Hepatocyte (in vitro differentiated cells): ENCODE measurements at regions not wholly inside any gene's neighbourhood (a gene's known extent, or its start where the extent isn't known, plus 50 kb on each side); places are given as distances from the start of the nearest gene placed in this dataset.
A peak's percentile ranks its signal among the peaks of the same experiment; 100 is the strongest.

Experiments used
- DNase-seq: peaks from one replicate; pipeline ENCODE4 v3.0.0-alpha.2; 2016; ENCODE audit warnings: low spot score
- H2AFZ ChIP-seq: fragments of 200-600 bp; sonication (generic); 2 replicates; pipeline ENCODE4 v1.6.0; 2016; ENCODE audit warnings: antibody characterized with exemption, mild to moderate bottlenecking
- H3K27ac ChIP-seq: fragments of 200-600 bp; sonication (generic); 2 replicates; pipeline ENCODE4 v1.5.1; 2016; ENCODE audit warnings: mild to moderate bottlenecking
- H3K27me3 ChIP-seq: fragments of 200-600 bp; sonication (generic); 2 replicates; pipeline ENCODE4 v1.6.1; 2016
- H3K36me3 ChIP-seq: fragments of 200-600 bp; sonication (generic); replicated peaks from 2 replicates; pipeline ENCODE4 v1.5.1; 2016; ENCODE audit warnings: low read depth; ENCODE audit not compliant: insufficient read depth
- H3K4me1 ChIP-seq: fragments of 200-600 bp; sonication (generic); 2 replicates; pipeline ENCODE4 v1.5.1; 2016; ENCODE audit warnings: mild to moderate bottlenecking, moderate library complexity; ENCODE audit not compliant: insufficient read depth
- H3K4me2 ChIP-seq: fragments of 200-600 bp; sonication (generic); 2 replicates; pipeline ENCODE4 v1.6.0; 2016
- H3K4me3 ChIP-seq: fragments of 200-600 bp; sonication (generic); 2 replicates; pipeline ENCODE4 v1.5.1; 2016; ENCODE audit warnings: mild to moderate bottlenecking
- H3K79me2 ChIP-seq: fragments of 200-600 bp; sonication (generic); 2 replicates; pipeline ENCODE4 v1.6.0; 2017; ENCODE audit warnings: mild to moderate bottlenecking
- H3K9me2 ChIP-seq: fragments of 200-600 bp; sonication (generic); replicated peaks from 2 replicates; pipeline ENCODE4 v1.6.0; 2017; ENCODE audit warnings: mild to moderate bottlenecking; ENCODE audit not compliant: insufficient read depth
- H3K9me3 ChIP-seq: fragments of 200-600 bp; sonication (generic); 2 replicates; pipeline ENCODE4 v1.5.1; 2016; ENCODE audit warnings: low read depth, mild to moderate bottlenecking
- H4K20me1 ChIP-seq: fragments of 200-600 bp; sonication (generic); 2 replicates; pipeline ENCODE4 v1.6.0; 2016; ENCODE audit warnings: mild to moderate bottlenecking; ENCODE audit not compliant: insufficient read depth, poor library complexity, severe bottlenecking
- EZH2 ChIP-seq: fragments of 200-600 bp; sonication (generic); IDR thresholded peaks from 2 replicates; pipeline ENCODE4 v1.6.1; 2016; ENCODE audit warnings: antibody characterized with exemption, mild to moderate bottlenecking, borderline replicate concordance
- EZH2phosphoT487 ChIP-seq: fragments of 200-600 bp; sonication (generic); IDR thresholded peaks from one replicate; pipeline ENCODE4 v1.6.1; 2018; ENCODE audit warnings: antibody characterized with exemption, mild to moderate bottlenecking, low read depth, moderate library complexity; ENCODE audit not compliant: unreplicated experiment, severe bottlenecking
- WGBS: methylation state at CpG from one replicate; pipeline ENCODE4 v1.1.6; 2016; ENCODE audit warnings: low lambda C conversion rate; ENCODE audit errors: missing lambda C conversion rate; 5-methylcytosine and 5-hydroxymethylcytosine counted together
- TF ChIP-seq, protein P1 (sequence below): fragments of 200-600 bp; sonication (generic); IDR thresholded peaks from 2 replicates; pipeline ENCODE4 v1.5.1; 2016; ENCODE audit warnings: antibody characterized with exemption, mild to moderate bottlenecking; ENCODE audit not compliant: poor library complexity

DNA sequence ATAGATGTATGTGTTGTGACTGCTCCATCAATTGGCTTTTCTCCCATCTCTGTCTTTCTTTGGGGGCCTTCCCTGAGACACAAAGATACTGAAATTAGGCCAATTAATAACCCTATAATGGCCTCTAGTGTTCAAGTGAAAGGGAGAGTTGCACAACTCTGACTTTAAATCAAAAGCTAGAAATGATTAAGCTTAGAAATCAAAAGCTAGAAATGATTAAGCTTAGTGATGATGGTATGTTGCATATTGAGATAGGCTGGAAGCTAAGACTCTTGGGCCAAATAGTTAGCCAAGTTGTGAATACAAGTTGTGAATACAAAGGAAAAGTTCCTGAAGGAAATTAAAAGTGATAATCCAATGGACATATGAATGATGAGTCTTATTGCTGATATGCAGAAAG lies 452.9 kb upstream of the AGA start:
- H3K36me3 ChIP-seq = no peaks in the 10 kb centered on the region
- no peaks in the 10 kb centered on the region for H3K4me1 ChIP-seq
- no peaks in the 10 kb centered on the region for H3K9me2 ChIP-seq
- TF ChIP-seq EZH2 (no peak), EZH2phosphoT487 (no peak)
- TF ChIP-seq, protein P1, sequence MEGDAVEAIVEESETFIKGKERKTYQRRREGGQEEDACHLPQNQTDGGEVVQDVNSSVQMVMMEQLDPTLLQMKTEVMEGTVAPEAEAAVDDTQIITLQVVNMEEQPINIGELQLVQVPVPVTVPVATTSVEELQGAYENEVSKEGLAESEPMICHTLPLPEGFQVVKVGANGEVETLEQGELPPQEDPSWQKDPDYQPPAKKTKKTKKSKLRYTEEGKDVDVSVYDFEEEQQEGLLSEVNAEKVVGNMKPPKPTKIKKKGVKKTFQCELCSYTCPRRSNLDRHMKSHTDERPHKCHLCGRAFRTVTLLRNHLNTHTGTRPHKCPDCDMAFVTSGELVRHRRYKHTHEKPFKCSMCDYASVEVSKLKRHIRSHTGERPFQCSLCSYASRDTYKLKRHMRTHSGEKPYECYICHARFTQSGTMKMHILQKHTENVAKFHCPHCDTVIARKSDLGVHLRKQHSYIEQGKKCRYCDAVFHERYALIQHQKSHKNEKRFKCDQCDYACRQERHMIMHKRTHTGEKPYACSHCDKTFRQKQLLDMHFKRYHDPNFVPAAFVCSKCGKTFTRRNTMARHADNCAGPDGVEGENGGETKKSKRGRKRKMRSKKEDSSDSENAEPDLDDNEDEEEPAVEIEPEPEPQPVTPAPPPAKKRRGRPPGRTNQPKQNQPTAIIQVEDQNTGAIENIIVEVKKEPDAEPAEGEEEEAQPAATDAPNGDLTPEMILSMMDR = no peak
- no peaks in the 10 kb centered on the region for H3K79me2 ChIP-seq
- H3K4me3 ChIP-seq = no peak overlapping the region
- DNase-seq = no peak
- no peak overlapping the region for H2AFZ ChIP-seq
- H3K9me3 ChIP-seq = no peaks in the 10 kb centered on the region
- no peaks in the 10 kb centered on the region for H4K20me1 ChIP-seq
- no peak overlapping the region for H3K27ac ChIP-seq
- no peak overlapping the region for H3K4me2 ChIP-seq
- H3K27me3 ChIP-seq = no peaks in the 10 kb centered on the region

DNA sequence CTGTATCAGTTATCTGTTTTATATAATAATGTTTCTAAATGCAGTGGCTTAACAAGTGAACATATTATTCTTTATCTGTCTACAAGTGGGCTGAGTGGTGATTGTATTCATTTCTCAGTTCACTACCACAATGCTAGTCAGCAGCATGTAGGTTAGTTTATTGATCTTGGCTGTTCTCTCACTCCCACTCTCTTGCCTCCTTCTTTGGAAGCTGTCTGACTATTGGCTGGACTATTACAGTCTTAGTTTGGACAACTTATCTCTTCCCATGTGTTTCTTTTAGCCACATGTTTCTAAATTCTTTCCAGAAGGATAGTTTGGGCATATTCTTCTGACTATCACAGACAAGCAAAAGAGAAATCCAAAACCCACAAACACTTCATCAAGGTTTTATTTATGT lies 459.5 kb upstream of the AGA start:
- H4K20me1 ChIP-seq = no peaks in the 10 kb centered on the region
- H3K4me2 ChIP-seq = no peak overlapping the region
- H3K79me2 ChIP-seq = peaks cover 2% of the 10 kb centered on the region
- TF ChIP-seq, protein P1 = no peak
- TF ChIP-seq EZH2phosphoT487 (no peak), EZH2 (no peak)
- H3K36me3 ChIP-seq = no peaks in the 10 kb centered on the region
- no peak overlapping the region for H3K27ac ChIP-seq
- no peak overlapping the region for H3K4me3 ChIP-seq
- DNase-seq = no peak
- no peaks in the 10 kb centered on the region for H3K27me3 ChIP-seq
- no peaks in the 10 kb centered on the region for H3K9me2 ChIP-seq
- peaks cover 2% of the 10 kb centered on the region for H3K4me1 ChIP-seq
- H2AFZ ChIP-seq = no peak overlapping the region
- no peaks in the 10 kb centered on the region for H3K9me3 ChIP-seq

DNA sequence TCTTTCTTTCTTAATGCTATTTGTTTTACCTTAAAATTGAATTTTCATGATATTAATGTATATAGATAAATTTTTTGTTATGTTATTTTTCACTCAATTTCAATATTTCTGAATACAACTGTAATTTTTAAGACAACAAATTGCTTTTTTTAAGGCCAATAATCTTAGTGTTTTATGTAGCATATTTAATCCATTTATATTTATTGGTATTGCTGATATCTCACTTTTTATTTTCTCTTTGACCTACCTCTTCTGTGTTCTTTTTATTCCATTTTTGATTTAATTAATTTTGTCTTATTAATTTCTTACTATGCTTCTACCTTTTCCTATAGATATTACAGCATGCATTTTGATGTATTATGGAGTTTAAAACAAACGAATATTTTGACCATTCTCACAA lies 460.1 kb upstream of the AGA start:
- Histone ChIP-seq H3K4me3 (no peak overlapping the region), H3K9me2 (no peaks in the 10 kb centered on the region), H3K4me1 (peaks cover 6% of the 10 kb centered on the region), H3K79me2 (peaks cover 2% of the 10 kb centered on the region), H2AFZ (no peak overlapping the region), H3K27me3 (no peaks in the 10 kb centered on the region), H4K20me1 (no peaks in the 10 kb centered on the region), H3K4me2 (no peak overlapping the region), H3K36me3 (no peaks in the 10 kb centered on the region), H3K27ac (no peak overlapping the region), H3K9me3 (no peaks in the 10 kb centered on the region)
- TF ChIP-seq EZH2 = no peak
- no peak for TF ChIP-seq EZH2phosphoT487
- 83% methylated on average over 1 of the region's 1 CpG for WGBS
- no peak for DNase-seq

DNA sequence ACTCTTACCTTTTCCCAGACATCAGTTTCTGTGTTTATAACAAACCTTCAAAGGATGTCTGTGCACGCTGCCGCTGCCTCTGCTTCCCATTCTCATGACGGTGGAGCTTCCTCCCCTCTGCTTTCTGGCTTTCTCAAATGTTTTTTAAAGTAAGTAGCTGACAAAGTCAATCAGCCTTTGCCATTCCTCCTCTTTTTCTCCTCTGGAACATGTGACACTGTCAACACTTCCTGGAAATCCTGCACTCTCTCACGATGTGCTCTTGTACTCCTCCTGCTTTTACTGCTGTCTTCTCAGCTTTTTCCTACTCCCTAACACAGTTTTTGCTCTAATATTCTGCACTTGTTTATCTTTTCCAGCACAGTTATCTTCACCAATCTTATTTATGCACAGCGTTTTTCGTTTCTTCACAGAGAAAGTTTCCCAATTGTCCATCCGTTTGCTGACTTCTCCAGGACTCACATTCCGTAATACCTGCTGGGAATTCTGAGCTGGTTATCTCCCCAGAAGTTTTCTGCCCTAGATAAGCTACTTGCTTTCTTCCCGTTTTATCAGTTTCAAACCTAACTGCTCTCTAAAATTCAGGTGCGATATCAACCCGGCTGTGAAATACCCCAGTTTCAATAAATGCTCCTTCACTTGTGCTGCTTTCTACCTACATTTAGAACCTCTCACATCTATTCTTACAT lies 465.6 kb upstream of the AGA start:
- 10% methylated on average over 11 of the region's 11 CpGs for WGBS
- H3K27ac ChIP-seq = peak overlapping the region; percentile 6
- TF ChIP-seq, protein P1 = no peak
- TF ChIP-seq EZH2phosphoT487 = no peak
- no peak for TF ChIP-seq EZH2
- H3K4me2 ChIP-seq = peak overlapping the region; percentile 75
- peaks cover 11% of the 10 kb centered on the region for H3K4me1 ChIP-seq
- H3K79me2 ChIP-seq = peaks cover 2% of the 10 kb centered on the region
- DNase-seq = peak; percentile 40
- H3K9me3 ChIP-seq = no peaks in the 10 kb centered on the region
- no peaks in the 10 kb centered on the region for H3K36me3 ChIP-seq
- H3K9me2 ChIP-seq = no peaks in the 10 kb centered on the region
- peak overlapping the region; percentile 66 for H2AFZ ChIP-seq
- peak overlapping the region; percentile 42 for H3K4me3 ChIP-seq
- H3K27me3 ChIP-seq = no peaks in the 10 kb centered on the region
- no peaks in the 10 kb centered on the region for H4K20me1 ChIP-seq
